Activated CD4-positive, alpha-beta T cell treated with anti-CD3 and anti-CD28 coated beads, Interleukin-2, amount 10 ng/mL, durations not matched to agents 7 days and 5 days (primary cell): ENCODE measurements at regions not wholly inside any gene's neighbourhood (a gene's known extent, or its start where the extent isn't known, plus 50 kb on each side); places are given as distances from the start of the nearest gene placed in this dataset.
"Not testable (repeated sequence)": the region's sequence is repeated elsewhere in the genome, so short reads cannot be mapped to it uniquely, and the experiment has no call there.

Experiments
- CTCF ChIA-PET: fragments of 350-600 bp; sonication (Branson Sonifier 250); formaldehyde crosslinking; loops from one replicate; lab custom pipeline; 2021; ENCODE audit warnings: antibody characterized with exemption; lab: Charles Lee
- POLR2A ChIA-PET: fragments of 350-600 bp; sonication (Branson Sonifier 250); formaldehyde crosslinking; loops from one replicate; lab custom pipeline; 2021; ENCODE audit warnings: antibody characterized with exemption; lab: Charles Lee
- DNase-seq: peaks from one replicate; pipeline ENCODE4 v3.0.0-alpha.2; 2020
- H3K27ac Mint-ChIP-seq: one replicate; pipeline ENCODE4 v1.8.0; 2021; ENCODE audit warnings: mild to moderate bottlenecking, moderate library complexity, mixed read lengths
- H3K27me3 Mint-ChIP-seq: one replicate; pipeline ENCODE4 v1.8.0; 2021; ENCODE audit warnings: mixed read lengths
- H3K36me3 Mint-ChIP-seq: one replicate; pipeline ENCODE4 v1.8.0; 2021; ENCODE audit warnings: low read depth, mixed read lengths
- H3K4me1 Mint-ChIP-seq: one replicate; pipeline ENCODE4 v1.8.0; 2021; ENCODE audit warnings: mixed read lengths
- H3K4me3 Mint-ChIP-seq: one replicate; pipeline ENCODE4 v1.8.0; 2021; ENCODE audit warnings: mild to moderate bottlenecking, moderate library complexity, mixed read lengths
- H3K9me3 Mint-ChIP-seq: one replicate; pipeline ENCODE4 v1.8.0; 2021; ENCODE audit warnings: mixed read lengths

DNA sequence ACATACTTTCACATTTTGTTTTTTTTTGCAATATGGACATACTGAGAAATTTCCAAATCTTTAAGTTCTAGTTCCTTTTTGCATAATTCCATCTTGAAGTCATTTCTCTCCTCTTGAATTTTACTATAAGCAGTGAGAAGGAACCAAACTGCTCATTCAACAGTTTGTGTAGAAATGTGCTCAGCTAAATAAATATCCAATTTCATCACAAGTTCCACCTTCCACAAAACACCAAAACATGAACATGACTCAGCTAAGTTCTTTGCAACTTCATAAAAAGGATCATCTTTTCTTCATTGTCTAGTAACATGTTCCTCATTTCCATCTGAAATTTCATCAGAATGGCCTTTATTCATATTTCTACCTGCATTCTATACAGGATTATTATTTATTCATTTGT is 77.3 kb upstream of the FGF13 start:
- no peak overlapping the region for H3K4me3 Mint-ChIP-seq
- no peaks in the 10 kb centered on the region for H3K36me3 Mint-ChIP-seq
- H3K27me3 Mint-ChIP-seq, result no peaks in the 10 kb centered on the region
- no peaks in the 10 kb centered on the region for H3K4me1 Mint-ChIP-seq
- DNase-seq, result no peak
- POLR2A ChIA-PET, result interaction anchor here (0.6 kb wide), 1 partner anchor 230 kb away, joined by 3 read pairs; no protein-coding TSS in a partner anchor
- no peak overlapping the region for H3K27ac Mint-ChIP-seq
- CTCF ChIA-PET, result no interaction called here
- H3K9me3 Mint-ChIP-seq, result no peaks in the 10 kb centered on the region

DNA sequence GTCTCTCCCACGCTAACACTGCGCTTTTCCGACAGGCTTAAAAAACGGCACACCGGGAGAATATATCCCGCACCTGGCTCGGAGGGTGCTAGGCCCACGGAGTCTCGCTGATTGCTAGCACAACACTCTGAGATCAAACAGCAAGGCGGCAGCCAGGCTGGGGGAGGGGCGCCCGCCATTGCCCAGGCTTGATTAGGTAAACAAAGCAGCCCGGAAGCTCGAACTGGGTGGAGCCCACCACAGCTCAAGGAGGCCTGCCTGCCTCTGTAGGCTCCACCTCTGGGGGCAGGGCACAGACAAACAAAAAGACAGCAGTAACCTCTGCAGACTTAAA is 67.0 kb upstream of the FGF13 start:
- H3K4me1 Mint-ChIP-seq, H3K36me3 Mint-ChIP-seq, POLR2A ChIA-PET, H3K27me3 Mint-ChIP-seq, H3K9me3 Mint-ChIP-seq, CTCF ChIA-PET, DNase-seq, H3K27ac Mint-ChIP-seq, H3K4me3 Mint-ChIP-seq: not testable (repeated sequence)

DNA sequence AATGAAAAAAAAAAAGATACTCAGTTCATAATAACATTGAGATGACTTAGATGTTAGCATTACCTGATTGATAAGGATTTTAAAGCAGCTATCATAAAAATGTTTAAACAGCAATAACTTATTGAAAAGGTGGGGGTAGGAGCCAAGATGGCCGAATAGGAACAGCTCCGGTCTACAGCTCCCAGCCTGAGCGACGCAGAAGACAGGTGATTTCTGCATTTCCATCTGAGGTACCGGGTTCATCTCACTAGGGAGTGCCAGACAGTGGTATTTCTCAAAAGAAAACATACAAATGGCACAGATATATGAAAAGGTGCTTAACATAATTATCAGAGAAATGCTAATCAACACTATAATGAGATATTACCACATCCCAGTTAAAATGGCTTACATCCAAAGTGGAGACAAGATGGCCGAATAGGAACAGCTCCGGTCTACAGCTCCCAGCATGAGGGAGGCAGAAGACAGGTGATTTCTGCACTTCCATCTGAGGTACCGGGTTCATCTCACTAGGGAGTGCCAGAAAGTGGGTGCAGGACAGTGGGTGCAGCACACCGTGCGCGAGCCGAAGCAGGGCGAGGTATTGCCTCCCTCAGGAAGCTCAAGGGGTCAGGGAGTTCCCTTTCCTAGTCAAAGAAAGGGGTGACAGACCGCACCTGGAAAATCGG is 66.5 kb upstream of the FGF13 start:
- H3K27me3 Mint-ChIP-seq, CTCF ChIA-PET, H3K4me3 Mint-ChIP-seq, H3K27ac Mint-ChIP-seq, H3K4me1 Mint-ChIP-seq, H3K9me3 Mint-ChIP-seq, DNase-seq, H3K36me3 Mint-ChIP-seq, POLR2A ChIA-PET: not testable (repeated sequence)

DNA sequence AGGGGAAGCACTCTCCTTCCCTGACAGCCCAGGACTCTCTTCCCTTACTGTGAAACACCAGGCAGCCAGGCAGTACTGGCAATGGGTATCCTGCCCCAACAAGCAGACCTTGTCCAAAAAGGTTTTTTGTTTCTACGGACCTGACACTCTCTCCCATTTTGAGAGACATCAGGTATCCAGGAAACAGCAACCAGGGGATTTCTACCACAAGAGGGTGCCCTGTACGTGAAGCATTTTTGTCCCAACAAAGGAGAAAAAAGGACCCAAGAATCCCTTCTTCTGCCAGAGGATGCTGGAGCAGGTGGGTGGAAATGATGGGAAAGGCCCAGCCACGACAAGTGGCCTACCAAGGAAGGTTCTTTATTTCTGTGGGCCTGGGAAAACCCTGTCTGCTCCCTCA is 65.7 kb upstream of the FGF13 start:
- Mint-ChIP-seq H3K27ac (no peak overlapping the region), H3K9me3 (no peaks in the 10 kb centered on the region), H3K4me3 (no peak overlapping the region), H3K4me1 (no peaks in the 10 kb centered on the region), H3K27me3 (no peaks in the 10 kb centered on the region), H3K36me3 (no peaks in the 10 kb centered on the region)
- ChIA-PET POLR2A (no interaction called here), CTCF (no interaction called here)
- no peak for DNase-seq

DNA sequence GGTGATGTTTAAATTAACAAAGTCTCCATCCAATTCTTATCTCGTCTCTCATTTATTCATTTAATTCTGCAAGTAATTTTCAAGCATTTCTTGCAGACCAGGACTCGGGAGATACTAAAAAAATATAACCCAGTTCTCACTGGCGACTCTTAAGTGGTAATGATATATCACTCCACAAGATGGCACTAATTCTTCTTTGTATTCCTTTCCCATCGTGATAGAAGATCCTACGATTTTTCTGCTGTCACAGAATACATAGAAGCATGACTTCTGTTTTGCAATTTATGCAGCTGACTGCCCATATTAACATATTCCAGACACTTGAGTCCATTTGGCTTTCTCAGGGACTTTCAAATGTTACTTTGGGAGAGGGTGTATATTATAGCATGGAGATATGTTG is 64.0 kb upstream of the FGF13 start:
- no peak overlapping the region for H3K27ac Mint-ChIP-seq
- CTCF ChIA-PET, result no interaction called here

DNA sequence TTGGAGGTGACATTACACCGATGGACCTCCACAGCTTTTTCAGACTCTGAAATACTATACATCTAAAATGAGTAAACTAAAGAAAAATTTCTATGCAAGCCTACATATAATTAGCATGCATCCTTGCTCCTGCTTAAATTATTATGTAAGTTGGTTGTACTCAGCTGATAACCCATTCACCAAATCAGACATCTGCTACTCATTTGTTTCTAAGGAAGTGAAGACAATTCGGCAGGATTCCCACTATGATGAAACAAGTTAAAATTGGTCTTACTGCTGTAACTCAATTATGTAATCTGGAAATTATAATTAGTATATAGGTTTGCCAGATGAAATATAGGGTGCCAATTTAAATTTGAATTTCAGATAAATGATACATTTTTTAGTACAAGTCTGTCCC is 59.5 kb upstream of the FGF13 start:
- CTCF ChIA-PET, result no interaction called here
- no peaks in the 10 kb centered on the region for H3K9me3 Mint-ChIP-seq
- no peaks in the 10 kb centered on the region for H3K27me3 Mint-ChIP-seq

More for the DNA sequence above, 64.0 kb upstream of the FGF13 start:
- no peaks in the 10 kb centered on the region for H3K9me3 Mint-ChIP-seq
- no peaks in the 10 kb centered on the region for H3K36me3 Mint-ChIP-seq
- H3K27me3 Mint-ChIP-seq, result no peaks in the 10 kb centered on the region
- no peak overlapping the region for H3K4me3 Mint-ChIP-seq
- DNase-seq, result no peak
- H3K4me1 Mint-ChIP-seq, result no peaks in the 10 kb centered on the region
- POLR2A ChIA-PET, result no interaction called here

DNA sequence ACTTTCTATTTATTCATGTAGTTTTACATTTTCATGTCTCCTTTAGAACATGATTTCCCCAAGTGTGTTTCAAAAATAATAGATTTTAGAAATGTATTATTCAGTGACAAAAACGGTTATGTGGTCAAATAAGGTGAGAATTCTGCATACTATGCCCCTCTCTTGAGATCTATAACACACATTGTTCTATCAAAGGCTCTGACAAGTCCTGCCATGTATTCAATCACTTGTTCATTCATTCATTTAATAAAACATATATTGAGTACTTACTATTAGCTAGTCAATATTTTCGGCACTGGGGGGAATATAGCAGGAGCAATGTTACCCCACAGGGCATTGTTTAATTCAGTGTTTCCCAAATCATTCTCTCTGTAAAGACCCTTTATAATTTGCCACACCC is 58.4 kb upstream of the FGF13 start:
- Mint-ChIP-seq H3K9me3 (no peaks in the 10 kb centered on the region), H3K36me3 (no peaks in the 10 kb centered on the region), H3K4me1 (no peaks in the 10 kb centered on the region), H3K27me3 (no peaks in the 10 kb centered on the region), H3K27ac (no peak overlapping the region), H3K4me3 (no peak overlapping the region)
- CTCF ChIA-PET, result no interaction called here
- POLR2A ChIA-PET, result no interaction called here
- DNase-seq, result no peak

More for the DNA sequence above, 59.5 kb upstream of the FGF13 start:
- no peak overlapping the region for H3K4me3 Mint-ChIP-seq
- POLR2A ChIA-PET, result no interaction called here
- H3K36me3 Mint-ChIP-seq, result no peaks in the 10 kb centered on the region
- no peaks in the 10 kb centered on the region for H3K4me1 Mint-ChIP-seq
- H3K27ac Mint-ChIP-seq, result no peak overlapping the region
- DNase-seq, result no peak

DNA sequence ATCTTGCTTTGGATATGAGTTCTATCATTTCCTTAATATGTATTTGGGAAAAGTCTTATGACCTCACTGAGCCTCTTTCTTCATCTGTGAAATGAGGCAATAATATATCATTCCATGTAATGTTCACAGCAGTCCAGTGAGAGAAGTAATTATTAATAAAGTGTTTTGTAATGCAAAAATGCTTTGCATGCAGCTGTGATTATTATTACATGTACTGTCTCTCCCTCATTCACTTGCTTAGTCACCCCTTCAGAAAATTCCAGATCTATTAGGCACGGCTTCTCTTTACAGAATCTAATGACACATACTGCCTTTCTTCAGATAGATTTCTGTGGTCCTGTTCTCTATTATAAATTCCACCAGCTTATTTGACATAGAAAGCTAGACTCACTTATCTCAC is 53.5 kb upstream of the FGF13 start:
- DNase-seq, result no peak
- Mint-ChIP-seq H3K4me1 (no peaks in the 10 kb centered on the region), H3K27me3 (no peaks in the 10 kb centered on the region), H3K4me3 (no peak overlapping the region), H3K9me3 (no peaks in the 10 kb centered on the region), H3K36me3 (no peaks in the 10 kb centered on the region), H3K27ac (no peak overlapping the region)
- CTCF ChIA-PET, result no interaction called here
- POLR2A ChIA-PET, result no interaction called here

DNA sequence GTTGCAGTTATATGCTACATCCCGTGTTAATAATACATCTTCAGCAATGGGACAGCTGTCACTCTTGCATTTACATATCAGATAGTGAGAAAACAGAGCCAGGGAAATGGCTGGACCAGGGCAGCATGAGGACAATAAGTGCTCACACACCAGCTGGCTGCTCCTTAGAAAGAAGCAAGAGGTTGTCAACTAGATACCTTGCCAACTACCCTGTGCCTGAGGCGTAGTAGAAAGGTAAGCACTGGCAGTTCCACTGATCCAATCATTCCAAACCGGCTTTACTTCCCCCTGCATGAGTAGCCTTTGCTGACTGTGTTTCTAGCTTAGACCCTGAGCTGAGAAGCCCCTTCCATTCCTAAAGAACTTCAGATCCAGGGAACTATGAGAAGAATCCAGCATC is 52.2 kb upstream of the FGF13 start:
- H3K4me1 Mint-ChIP-seq, result no peaks in the 10 kb centered on the region
- no peak overlapping the region for H3K4me3 Mint-ChIP-seq
- H3K36me3 Mint-ChIP-seq, result no peaks in the 10 kb centered on the region
- CTCF ChIA-PET, result no interaction called here
- H3K9me3 Mint-ChIP-seq, result no peaks in the 10 kb centered on the region
- POLR2A ChIA-PET, result no interaction called here
- no peak for DNase-seq
- H3K27me3 Mint-ChIP-seq, result no peaks in the 10 kb centered on the region
- no peak overlapping the region for H3K27ac Mint-ChIP-seq

DNA sequence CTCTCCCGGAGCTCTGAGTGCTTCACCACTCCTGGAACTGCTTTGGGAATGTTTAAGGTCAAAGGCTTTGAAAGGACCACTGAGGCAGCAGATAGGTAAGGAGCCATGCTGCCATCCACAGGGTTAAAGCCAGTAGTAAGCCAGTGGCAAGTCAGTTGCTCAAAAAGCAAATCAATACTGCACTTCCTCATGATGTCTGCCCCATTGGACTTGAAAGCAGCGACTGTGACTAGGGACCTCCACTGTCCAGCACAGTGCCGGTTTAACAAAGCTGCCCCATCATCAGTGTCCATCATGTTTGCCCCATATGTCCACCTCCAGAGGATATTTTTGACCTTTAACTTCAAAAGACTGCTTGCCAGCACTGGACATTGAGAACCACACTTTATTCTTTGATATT is 49.9 kb upstream of the FGF13 start:
- H3K36me3 Mint-ChIP-seq, result no peaks in the 10 kb centered on the region
- CTCF ChIA-PET, result no interaction called here
- DNase-seq, result no peak
- H3K4me3 Mint-ChIP-seq, result no peak overlapping the region
- no peaks in the 10 kb centered on the region for H3K9me3 Mint-ChIP-seq
- POLR2A ChIA-PET, result no interaction called here
- no peak overlapping the region for H3K27ac Mint-ChIP-seq
- H3K4me1 Mint-ChIP-seq, result no peaks in the 10 kb centered on the region
- H3K27me3 Mint-ChIP-seq, result no peaks in the 10 kb centered on the region
